ENCODE measurements at regions not wholly inside any gene's neighbourhood (a gene's known extent, or its start where the extent isn't known, plus 50 kb on each side); places are given as distances from the start of the nearest gene placed in this dataset.

DNA sequence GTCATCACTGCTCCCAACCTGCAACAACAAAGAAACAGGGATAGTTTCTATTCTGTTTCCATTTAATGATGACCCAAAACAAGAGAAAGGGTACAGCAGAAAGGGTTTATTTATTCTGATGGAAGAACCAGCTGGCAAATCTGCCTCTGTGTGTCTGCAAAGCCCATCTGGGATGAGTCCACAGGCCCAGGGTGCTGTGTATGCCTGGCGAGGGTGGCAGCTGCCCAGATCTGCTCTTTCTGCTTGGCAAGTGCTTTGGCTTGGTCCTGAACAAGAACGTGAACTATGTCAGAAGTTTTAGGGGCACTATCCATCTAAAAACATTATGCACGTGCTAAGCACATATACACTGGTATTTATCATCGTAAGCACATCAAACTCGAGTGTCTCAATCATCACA, 333.8 kb downstream of the CXCL12 start:
- DNase-seq, result no peak

DNA sequence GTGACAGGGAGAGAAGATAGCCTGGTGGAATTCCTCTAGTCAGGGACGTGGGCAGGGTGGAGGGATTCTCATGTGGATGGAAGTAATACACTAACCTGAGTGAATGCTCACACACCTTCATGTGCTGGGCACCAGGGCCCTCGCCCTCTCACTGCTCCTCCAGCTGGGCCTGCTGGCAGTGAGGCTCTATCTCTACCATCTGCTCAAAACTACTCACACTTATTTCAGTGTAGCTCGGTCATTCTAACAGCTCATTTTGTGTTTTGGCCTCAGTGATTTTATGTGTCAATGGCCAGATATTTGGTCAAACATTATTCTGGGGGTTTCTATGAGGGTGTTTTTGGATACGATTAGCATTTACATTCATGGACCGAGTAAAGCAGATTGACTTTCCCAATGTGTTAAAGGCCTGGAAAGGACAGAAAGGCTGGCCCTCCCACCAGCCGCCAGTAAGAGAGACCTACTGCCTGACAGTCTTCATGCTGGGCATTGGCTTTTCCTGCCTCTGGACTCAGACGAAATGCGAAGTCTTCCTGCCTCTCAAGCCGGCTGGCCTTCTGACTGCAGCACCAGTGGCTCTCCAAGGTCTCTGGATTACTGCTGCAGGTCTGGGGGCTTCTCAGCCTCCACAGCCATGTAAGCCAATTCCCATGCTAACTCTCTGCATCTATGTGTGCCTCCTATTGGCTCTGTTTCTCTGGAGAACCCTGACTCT, 335.4 kb downstream of the CXCL12 start:
- no peak for DNase-seq

DNA sequence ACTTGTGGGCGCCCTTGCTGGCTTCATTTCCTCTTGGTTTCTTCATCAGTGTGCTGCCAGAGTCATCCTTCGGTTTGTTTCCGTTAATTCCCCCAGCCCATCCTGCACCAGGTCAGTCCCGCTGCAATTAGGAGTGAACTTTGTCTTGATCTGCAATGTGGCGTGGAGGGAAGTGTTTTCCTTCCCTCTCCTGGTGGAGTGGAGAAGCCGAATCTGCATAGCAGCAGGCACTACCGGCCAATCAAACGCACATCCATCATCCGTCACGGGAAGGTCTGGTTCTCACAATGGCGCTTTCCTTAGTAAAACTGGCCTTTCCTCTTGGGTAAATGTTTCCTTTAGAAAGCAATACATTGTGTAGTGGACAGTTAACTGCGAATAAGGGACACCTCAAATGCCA, 337.5 kb downstream of the CXCL12 start:
- no peak for DNase-seq

DNA sequence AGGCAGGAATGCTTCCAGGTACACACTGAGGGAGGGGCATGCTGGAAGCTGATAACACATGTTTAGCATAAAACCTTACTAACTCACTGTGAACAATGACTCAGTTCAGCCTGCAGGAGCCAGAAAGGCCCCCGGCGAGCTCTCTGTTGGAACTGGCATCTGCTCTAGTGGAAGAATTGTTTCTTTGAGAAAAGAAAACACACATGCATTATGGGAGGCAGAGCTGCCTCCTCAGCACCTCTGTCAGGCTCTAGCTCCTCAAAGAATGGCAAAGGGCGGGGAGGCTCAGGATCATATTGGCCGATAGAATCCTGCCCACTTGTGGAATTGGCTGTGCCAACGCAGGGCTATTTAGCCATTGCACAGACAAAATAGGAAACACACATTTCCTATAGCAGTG, 338.3 kb downstream of the CXCL12 start:
- DNase-seq, result no peak

DNA sequence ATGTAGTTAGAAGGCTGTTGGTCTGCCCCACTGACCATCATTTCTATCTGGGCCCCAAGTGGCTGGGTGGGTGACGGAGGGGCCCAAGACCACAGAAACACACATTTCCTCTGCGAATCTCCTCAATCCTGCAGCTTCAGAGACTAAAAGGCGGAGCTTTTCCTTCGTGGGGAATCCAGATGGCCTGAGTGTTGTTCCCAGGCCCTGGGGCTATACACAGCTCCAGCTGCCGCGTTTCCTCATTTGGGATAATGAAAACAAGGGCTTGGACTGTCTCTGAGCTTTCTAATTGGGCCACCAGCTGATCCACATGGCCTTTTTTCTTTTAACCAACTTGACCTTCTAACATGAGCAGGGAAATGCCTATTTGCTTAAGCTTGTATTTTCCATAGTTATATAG, 339.9 kb downstream of the CXCL12 start:
- DNase-seq, result no peak

DNA sequence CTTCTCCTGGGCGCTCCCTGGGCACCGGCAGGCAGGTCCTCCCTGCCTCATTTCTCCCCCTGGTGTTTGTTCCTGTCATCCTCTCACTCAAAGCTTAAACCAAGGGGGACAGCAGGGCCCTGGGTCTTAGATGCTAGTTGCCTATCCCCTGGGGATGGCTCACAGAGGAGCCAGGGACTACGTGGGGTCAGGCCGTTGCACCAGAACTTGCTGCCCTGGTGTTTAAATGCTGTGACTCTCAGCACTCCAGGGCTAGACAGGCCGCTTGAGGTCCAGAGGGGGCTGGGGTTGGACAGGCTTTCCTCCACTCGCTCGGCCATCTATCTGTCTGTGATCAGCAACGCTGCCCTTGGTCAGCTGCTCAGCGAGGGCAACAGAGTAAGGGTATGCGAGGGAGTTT, 340.3 kb downstream of the CXCL12 start:
- DNase-seq, result no peak

DNA sequence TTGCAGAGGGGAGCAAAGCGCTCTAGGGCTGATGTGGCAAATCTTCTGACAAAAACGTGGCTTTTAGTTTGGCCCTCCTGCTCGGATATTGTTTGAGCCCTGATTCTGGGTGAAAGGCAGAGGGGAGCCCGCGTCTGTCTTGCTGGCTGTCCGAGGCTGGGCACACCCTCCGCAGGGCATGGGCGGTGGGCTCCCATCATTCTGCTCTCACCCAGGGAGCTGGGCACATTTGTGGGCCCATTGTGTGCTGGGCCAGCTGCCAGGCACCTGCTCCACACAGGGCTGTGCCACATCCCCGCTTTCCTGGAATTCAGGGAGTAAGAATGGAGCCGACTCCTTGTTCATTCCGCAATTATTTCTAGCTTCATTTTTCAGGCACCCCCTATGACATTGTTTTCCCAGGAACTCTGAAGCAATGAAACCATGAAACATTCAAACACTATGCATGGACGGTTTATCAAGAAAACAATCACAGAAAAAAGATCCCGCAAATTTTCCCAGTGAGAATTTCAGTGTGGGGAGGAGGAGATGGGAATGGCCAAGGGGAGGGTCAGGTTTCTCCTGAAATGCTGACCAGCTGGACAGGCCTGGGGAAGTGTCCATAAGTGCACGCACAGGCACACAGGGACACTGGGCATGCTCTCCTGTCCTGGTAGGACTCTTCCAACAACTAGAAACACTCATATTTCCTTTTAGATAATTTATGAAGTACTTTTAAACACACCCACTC, 341.1 kb downstream of the CXCL12 start:
- DNase-seq, result no peak

DNA sequence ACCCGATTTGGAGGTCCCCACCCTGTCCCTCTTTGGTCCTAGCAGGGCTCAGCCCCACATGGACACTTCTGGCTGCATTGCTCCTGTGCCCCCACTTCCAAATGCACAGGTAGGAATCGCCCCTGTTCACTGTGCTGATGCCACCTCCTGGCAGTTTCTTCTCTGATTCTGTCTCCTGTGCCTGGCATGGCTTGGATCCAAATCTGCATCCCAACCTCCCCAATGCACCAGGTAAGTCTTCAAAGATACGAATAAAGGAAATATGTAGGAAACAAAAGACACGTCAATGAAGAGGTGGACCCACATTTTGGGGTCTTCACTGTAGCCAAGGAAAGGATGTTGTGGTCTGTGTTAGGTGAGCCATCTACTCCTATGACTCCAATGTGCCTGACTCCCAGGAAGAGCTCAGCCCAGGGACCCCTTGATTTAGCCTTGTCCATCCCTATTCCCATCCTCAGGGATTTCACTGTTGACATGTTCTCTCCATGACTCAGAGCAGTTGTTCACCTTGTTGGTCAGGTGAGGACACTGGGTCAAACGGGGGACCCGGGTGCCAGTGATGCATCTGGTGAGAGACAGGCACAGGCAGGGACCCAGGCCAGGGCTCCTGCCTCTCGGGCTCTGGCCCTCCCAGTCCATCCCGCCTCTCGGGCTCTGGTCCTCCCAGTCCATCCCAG, 341.8 kb downstream of the CXCL12 start:
- no peak for DNase-seq

DNA sequence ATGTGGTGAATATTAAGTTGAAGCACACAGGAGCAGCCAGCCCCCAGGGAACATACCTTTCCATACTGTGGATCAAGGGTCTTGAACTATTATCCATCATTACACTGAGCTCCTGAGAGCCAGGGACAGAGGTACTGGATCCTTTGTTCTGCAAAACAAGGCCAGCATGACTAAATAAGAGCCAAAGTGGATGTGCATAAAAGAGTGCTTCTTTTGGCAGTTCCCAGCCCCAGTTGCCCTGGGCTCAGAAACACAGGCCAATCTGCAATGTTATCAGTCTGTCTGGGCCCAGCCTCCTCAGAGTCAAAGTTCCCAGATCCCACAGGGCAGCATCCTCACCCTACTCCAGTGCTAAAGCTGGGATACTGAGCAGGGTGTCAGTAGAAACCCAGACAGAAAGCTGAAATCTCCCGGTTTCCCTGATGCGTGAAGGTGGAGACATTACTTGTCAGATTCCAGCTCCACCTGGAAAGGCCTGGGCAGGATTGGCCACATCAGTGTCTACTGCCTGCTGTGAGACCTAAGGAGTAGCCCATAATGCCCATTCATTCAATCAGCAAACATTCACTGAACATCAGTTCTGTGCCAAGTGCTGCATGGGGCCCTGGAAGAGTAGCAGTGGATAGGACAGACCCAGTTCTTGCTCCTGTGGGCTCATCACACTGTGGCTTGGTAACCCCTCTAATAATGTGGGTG, 342.7 kb downstream of the CXCL12 start:
- DNase-seq, result no peak

DNA sequence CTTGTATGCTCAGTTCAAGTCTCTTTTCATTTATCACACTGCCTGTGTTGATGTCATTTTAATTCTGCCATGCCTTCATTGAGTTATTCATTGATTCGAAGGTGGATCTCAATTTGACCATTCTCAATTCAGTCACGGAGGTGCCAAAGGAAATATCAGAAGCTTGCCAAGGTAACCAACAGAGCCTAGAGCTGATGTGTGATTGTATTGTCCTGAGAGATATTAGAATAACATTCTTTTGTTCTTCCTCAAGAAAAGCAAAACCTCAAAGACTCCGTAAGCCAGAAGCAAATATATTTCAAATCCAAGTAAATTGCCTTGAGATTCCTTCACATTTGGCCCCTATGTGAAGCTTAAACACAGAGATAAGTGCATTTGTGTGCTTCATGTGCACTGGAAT, 345.3 kb downstream of the CXCL12 start:
- DNase-seq, result no peak

DNA sequence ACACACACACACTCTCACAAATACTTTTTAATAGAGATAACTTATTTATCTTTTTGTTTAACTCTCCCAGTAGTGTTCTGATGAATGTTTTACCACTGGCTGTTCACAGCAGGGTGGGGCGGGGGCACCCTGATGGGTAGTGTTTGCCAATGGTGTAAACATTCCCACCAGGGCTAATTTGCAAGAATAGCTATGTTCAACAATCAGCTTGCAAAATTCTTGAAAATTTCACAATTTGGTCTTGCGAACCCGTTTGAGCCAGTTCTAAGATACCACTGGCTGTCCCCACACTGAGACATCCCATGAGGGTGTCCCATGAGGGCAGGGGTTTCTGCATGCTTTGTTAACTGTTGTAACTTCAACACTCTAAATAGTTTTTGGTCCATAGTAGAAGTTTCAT, 348.5 kb downstream of the CXCL12 start:
- DNase-seq, result no peak

DNA sequence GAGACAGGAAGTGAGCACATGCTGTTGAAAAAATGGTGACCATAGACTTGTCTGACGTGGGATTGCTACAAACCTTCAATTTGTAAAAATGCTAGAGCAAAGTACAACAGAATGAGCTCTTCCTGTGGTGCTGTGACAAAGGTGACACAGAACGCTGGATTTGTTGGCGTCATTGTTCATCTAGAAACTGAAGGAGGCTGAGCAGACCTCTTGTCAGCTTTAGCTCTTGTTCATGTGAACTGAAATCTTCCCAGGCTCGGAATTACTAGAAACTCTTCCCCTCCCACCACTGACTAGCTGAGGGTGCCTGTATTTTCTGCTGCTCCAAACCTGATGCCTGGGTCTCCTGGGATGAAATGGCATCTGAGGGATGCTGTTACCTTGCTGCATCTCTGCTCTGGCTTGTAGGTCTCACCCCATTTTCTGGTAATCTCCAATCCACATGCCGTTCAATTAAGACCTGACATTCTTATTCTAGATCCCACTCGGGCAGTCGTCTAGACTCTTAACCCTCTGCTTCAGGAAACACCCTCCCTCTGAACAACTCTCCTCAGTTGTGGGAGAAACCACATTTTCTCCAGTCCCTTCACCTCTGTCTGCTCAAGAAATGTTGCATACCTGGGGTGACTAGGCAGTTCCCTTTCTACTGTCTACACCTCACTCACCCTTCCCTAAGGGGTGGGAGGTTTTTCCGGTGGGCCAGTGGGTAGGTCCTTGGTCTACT, 349.3 kb downstream of the CXCL12 start:
- no peak for DNase-seq

DNA sequence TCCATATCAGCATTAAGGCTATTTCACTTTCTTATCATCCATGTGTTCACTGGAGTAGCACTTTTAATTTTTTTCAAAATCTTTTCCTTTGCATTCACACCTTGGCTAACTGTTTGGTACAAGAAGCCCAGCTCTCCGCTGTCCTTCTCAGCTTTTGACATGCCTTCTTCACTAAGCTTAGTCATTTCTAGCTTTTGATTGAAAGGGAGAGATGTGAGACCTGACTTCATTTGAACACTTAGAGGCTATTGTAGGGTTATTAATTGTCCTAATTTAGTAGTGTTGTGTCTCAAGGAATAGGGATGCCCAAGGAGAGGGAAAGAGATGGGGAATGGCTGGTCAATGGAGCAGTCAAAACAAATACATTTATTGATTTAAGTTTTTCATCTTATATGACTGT, 350.0 kb downstream of the CXCL12 start:
- DNase-seq, result no peak

DNA sequence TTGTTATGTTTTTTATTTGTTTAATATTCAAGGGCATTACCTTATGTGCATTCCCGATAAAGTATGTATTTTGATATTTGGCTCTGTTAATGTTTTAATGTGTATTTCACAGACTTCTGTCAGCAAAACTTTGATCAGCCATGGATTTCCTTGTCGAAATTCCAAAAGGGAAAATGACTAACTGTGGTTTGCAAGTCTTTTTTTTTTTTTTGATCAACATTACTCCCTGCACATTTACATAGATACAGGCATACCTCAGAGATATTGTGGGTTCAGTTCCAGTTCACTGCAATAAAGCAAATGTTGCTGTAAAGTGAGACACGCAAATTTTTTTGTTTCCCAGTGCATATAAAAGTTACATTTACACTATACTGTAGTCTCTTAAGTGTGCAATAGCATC, 351.9 kb downstream of the CXCL12 start:
- DNase-seq, result no peak

DNA sequence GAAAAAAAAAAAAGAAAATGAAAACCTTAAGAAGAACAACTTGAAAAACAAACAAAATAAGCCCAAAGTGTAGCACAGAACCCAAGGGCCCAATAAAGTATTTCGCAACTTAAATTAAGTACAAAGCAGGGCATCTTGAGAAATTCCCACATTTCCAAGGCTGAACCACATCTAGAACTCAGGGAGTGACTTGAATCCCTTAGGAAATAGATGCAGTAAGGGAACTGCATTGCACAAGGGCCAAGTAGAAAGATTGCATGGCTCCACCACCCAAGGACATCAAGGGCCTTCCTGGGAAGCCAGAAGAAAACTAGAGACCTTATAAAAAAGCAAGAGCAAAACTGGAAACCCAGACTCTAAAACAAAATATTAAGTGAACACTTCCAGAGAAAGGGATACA, 352.7 kb downstream of the CXCL12 start:
- DNase-seq, result no peak

DNA sequence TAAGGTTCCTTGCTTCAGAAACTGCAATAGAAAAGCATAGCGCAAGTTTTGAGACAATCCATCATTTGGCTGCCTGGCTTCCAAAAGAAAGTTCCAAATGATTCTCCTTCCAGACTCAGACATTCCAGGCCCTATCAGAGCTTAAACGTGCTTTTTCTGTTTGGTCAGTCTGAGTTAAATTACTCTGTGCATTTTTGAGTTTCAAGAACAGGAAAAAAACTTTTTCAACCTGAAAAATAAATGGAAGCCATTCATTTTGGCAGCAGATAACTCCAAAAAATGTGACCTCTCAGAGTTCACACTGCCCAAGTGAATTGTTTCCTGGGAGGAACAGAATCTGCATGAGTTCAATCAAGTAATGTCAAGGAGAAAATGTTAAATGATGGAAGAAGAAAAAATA, 354.2 kb downstream of the CXCL12 start:
- DNase-seq, result no peak

DNA sequence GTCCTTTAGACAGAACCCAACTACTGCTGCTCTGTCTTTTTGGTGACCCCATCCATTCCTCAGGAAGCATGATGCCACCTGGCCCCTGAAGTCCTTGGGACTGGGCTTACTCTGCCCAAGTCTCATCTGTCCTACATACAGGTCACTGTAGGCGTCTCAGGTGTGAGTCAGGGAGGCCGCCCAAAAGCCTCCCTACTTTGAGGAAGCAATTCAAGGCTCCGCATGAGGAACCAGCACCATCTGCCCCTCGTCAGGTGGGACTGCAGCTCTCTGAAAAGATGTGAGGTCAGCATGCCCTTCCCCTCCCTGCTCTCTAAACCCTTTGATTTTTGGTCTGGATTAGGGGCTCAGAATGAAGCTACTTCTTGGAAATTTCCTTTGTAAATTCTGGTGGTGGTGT, 354.8 kb downstream of the CXCL12 start:
- DNase-seq, result no peak

DNA sequence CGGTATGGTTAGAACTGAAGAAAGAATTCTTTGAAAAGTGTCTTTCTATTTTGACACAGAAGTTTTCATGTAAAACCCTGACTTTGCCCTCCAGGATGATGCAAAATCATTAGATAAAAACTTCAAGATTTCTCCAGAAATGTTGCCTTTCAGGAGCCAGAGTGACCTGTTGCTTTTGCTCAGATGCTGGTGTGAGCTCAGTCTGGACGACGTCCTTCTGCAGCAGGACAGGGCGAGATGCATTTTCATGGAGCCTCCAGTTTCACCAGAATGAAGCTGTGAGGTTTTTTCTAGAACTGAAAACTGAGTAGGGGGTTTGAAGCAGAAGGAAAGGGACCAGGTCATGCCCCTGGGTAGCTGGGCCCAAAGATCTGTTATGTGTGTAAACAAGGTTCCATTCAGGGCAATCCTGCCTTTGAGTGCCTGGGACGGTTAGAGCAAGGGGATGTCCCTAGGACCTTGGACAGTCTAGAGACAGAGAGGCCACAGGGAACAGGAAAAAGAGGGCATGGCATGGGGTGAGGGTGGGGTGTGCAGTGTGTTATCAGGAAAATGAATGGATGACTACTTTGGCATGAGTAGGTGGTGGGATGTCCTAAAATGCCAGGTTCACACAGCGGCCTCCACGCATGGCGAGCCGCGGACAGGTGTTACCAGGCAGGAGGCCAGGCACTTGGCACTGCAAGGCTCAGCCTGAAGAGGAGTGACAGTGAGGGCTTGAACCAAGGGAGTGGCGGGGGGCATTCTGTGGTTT, 356.3 kb downstream of the CXCL12 start:
- DNase-seq, result no peak

DNA sequence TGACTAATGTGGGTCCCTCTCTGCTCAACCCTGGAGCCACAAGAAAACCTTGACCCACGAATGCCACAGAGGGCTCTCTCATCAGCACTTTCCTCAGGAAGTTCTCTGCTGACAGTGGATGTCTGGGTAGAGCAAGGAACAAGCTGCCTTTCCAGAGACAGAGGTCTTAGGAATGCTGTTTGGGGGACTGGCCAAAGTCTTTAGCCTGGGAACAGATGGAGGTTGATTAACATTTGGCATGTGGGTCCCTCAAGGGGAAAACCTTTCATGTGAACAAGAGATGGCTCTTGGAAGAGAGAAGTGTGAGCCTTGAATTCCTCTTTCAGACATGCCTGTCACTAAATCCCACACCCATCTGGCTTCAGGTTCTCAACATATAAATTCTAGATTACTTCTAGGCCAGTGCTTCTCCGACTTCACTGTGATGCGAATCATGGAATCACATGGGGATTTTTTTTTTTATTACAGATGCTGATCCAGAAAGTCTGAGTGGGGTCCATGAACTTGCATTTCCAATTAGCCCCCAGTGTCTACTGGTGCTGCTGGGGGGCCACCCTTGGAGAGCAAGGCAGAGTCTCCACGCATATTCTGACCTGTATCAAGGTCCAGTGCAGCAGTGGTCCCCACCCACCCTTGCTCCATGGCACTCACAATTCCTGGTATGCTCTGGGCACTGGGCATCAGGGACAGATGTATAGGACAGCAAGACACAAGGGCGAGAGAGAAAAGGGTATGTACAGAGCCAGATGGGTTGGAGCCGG, 360.4 kb downstream of the CXCL12 start:
- no peak for DNase-seq

DNA sequence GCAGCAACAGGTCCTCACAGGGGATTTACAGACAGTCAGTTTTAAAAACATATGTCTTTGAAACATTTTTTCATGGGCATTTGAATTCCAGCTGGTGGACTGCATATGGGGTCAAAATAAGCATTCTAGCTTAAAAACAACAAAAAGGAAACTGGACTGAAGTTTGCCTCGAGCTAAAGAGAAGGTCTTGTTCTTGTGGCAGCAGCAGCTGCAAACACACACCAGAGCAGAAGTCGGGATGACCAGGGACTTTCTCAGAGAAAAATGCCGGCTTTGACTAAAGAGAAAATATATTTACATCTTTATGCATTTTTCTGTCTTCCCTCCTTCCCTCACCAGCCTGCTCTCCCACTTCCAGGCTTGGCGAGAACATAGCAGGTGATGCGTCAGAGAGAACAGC, 361.4 kb downstream of the CXCL12 start:
- DNase-seq, result no peak

DNA sequence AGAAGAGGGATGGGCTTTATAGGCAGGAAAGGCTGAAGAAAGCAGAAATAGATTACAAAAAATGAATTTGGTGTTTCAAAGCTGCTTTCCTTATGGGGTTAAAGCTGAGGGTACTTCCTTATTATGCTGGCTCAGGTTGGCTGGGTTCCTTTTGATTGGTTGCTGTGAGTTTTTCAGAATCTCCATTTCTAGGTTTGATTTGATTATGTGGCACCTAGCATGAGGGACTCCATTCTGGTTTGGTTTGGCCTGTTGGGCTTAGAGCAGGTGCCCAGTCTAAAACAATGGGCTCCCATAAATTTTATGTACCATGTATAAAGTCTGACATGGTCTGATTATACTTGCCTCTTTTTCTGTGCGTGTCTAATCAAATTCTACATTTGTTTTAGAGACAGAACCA, 362.7 kb downstream of the CXCL12 start:
- no peak for DNase-seq
